ENCODE measurements at regions not wholly inside any gene's neighbourhood (a gene's known extent, or its start where the extent isn't known, plus 50 kb on each side); places are given as distances from the start of the nearest gene placed in this dataset.

DNA sequence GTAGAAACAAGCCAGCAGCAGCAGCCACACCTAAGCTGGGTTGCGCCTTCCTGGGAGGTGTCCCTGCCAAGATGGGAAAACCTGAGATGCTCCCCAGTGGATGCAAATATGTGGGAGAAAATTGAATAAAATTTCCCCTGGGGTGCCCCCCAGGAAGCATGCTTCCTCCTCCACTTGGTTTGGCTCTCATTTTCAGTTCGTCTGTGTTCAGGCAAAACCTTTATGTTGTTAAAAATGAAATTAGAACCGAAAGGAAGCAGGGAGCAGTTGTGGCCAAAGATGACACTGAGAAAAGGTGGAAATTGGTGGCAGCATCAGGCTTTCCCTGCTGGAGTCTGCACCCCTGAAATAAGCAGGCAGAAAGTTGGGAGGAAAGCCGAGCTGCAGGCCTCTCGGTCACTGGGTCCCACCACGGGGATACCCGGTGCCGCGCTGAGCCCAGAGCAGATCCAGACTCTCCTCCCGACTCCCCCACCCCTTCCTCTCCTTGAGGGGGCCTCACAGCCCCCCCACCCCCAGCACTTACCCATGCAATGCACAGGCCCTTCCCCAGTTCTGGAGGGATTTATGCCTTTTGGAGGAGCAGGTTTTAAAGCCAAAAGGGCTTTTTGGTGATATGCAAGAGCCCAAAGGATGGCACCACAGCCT is 267.7 kb upstream of the SPRED2 start:
- TF ChIP-seq KLF10 (tag by site-specific recombination; IDR thresholded peaks at IDR 0.05) (no peak), ZSCAN30 (tag by site-specific recombination; IDR thresholded peaks at IDR 0.05) (no peak), MYNN (tag by site-specific recombination; IDR thresholded peaks at IDR 0.05; ENCODE audit: borderline replicate concordance) (no peak), ZNF416 (tag by site-specific recombination; IDR thresholded peaks at IDR 0.05) (no peak), ZNF843 (tag by site-specific recombination; IDR thresholded peaks at IDR 0.05) (no peak), ZNF391 (tag by site-specific recombination; IDR thresholded peaks at IDR 0.05; ENCODE audit: borderline replicate concordance, low read depth) (no peak)
- TF ChIP-seq, protein P1, sequence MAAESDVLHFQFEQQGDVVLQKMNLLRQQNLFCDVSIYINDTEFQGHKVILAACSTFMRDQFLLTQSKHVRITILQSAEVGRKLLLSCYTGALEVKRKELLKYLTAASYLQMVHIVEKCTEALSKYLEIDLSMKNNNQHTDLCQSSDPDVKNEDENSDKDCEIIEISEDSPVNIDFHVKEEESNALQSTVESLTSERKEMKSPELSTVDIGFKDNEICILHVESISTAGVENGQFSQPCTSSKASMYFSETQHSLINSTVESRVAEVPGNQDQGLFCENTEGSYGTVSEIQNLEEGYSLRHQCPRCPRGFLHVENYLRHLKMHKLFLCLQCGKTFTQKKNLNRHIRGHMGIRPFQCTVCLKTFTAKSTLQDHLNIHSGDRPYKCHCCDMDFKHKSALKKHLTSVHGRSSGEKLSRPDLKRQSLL (tag by site-specific recombination; IDR thresholded peaks at IDR 0.05): no peak
- TF ChIP-seq, protein P2, sequence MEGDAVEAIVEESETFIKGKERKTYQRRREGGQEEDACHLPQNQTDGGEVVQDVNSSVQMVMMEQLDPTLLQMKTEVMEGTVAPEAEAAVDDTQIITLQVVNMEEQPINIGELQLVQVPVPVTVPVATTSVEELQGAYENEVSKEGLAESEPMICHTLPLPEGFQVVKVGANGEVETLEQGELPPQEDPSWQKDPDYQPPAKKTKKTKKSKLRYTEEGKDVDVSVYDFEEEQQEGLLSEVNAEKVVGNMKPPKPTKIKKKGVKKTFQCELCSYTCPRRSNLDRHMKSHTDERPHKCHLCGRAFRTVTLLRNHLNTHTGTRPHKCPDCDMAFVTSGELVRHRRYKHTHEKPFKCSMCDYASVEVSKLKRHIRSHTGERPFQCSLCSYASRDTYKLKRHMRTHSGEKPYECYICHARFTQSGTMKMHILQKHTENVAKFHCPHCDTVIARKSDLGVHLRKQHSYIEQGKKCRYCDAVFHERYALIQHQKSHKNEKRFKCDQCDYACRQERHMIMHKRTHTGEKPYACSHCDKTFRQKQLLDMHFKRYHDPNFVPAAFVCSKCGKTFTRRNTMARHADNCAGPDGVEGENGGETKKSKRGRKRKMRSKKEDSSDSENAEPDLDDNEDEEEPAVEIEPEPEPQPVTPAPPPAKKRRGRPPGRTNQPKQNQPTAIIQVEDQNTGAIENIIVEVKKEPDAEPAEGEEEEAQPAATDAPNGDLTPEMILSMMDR (tag by site-specific recombination; IDR thresholded peaks at IDR 0.05): no peak
- TF ChIP-seq, protein P3, sequence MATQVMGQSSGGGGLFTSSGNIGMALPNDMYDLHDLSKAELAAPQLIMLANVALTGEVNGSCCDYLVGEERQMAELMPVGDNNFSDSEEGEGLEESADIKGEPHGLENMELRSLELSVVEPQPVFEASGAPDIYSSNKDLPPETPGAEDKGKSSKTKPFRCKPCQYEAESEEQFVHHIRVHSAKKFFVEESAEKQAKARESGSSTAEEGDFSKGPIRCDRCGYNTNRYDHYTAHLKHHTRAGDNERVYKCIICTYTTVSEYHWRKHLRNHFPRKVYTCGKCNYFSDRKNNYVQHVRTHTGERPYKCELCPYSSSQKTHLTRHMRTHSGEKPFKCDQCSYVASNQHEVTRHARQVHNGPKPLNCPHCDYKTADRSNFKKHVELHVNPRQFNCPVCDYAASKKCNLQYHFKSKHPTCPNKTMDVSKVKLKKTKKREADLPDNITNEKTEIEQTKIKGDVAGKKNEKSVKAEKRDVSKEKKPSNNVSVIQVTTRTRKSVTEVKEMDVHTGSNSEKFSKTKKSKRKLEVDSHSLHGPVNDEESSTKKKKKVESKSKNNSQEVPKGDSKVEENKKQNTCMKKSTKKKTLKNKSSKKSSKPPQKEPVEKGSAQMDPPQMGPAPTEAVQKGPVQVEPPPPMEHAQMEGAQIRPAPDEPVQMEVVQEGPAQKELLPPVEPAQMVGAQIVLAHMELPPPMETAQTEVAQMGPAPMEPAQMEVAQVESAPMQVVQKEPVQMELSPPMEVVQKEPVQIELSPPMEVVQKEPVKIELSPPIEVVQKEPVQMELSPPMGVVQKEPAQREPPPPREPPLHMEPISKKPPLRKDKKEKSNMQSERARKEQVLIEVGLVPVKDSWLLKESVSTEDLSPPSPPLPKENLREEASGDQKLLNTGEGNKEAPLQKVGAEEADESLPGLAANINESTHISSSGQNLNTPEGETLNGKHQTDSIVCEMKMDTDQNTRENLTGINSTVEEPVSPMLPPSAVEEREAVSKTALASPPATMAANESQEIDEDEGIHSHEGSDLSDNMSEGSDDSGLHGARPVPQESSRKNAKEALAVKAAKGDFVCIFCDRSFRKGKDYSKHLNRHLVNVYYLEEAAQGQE (tag by site-specific recombination; IDR thresholded peaks at IDR 0.05): no peak
